ENCODE measurements at regions not wholly inside any gene's neighbourhood (a gene's known extent, or its start where the extent isn't known, plus 50 kb on each side); places are given as distances from the start of the nearest gene placed in this dataset.

- H3K27me3 ChIP-seq (ENCODE audit: low read length): no peaks in the 10 kb centered on the region
- H3K79me2 ChIP-seq (ENCODE audit: insufficient read depth, low read length): no peaks in the 10 kb centered on the region
- no peaks in the 10 kb centered on the region for H3K9me3 ChIP-seq (ENCODE audit: insufficient read depth, low read length)
- H4K20me1 ChIP-seq (ENCODE audit: low read depth, low read length): no peaks in the 10 kb centered on the region
- H3F3A ChIP-seq (ENCODE audit: insufficient read depth): no peaks in the 10 kb centered on the region
- H3K9me2 ChIP-seq (replicated peaks; ENCODE audit: insufficient read depth, low read length): no peaks in the 10 kb centered on the region
- H2AFZ ChIP-seq (ENCODE audit: low read depth, low read length, severe bottlenecking): no peak overlapping the region
- H3K9ac ChIP-seq (ENCODE audit: low read length): no peak overlapping the region
- H3K4me2 ChIP-seq (ENCODE audit: low read depth, low read length, poor library complexity, severe bottlenecking): no peak overlapping the region
- no peak for TF ChIP-seq EZH2phosphoT487 (conservative IDR thresholded peaks at IDR 0.05; ENCODE audit: low read length)
- H3K4me3 ChIP-seq (ENCODE audit: insufficient read depth, low read length, poor library complexity, severe bottlenecking): no peak overlapping the region
- no peak overlapping the region for H3K27ac ChIP-seq (ENCODE audit: low read depth, low read length)
- H3K36me3 ChIP-seq (ENCODE audit: low read length): no peaks in the 10 kb centered on the region; the same call in 1 of the 2 replicates
These were observed 291.7 kb upstream of the DDHD1 start for GRCh38 chr14:53444677-53445312.

GRCh38 chr14:53441789-53442188, 288.7 kb upstream of the DDHD1 start:
- H3K9me3 ChIP-seq (ENCODE audit: insufficient read depth, low read length): no peaks in the 10 kb centered on the region
- TF ChIP-seq CTCF (IDR thresholded peaks at IDR 0.05; ENCODE audit: insufficient read depth, low read length, poor library complexity, severe bottlenecking) (no peak), EZH2phosphoT487 (conservative IDR thresholded peaks at IDR 0.05; ENCODE audit: low read length) (no peak)
- no peaks in the 10 kb centered on the region for H3K79me2 ChIP-seq (ENCODE audit: insufficient read depth, low read length)
- no peak overlapping the region for H3K4me3 ChIP-seq (ENCODE audit: insufficient read depth, low read length, poor library complexity, severe bottlenecking)
- no peak overlapping the region for H2AFZ ChIP-seq (ENCODE audit: low read depth, low read length, severe bottlenecking)
- H4K20me1 ChIP-seq (ENCODE audit: low read depth, low read length): no peaks in the 10 kb centered on the region
- no peak overlapping the region for H3K9ac ChIP-seq (ENCODE audit: low read length)
- H3K36me3 ChIP-seq (ENCODE audit: low read length): no peaks in the 10 kb centered on the region; the same call in 1 of the 2 replicates
- no peaks in the 10 kb centered on the region for H3K9me2 ChIP-seq (replicated peaks; ENCODE audit: insufficient read depth, low read length)
- no peak overlapping the region for H3K4me2 ChIP-seq (ENCODE audit: low read depth, low read length, poor library complexity, severe bottlenecking)
- no peaks in the 10 kb centered on the region for H3K27me3 ChIP-seq (ENCODE audit: low read length)
- no peak overlapping the region for H3K27ac ChIP-seq (ENCODE audit: low read depth, low read length)
- H3F3A ChIP-seq (ENCODE audit: insufficient read depth): no peaks in the 10 kb centered on the region

GRCh38 chr14:53437858-53438257, 284.7 kb upstream of the DDHD1 start:
- TF ChIP-seq EZH2phosphoT487 (conservative IDR thresholded peaks at IDR 0.05; ENCODE audit: low read length): no peak
- TF ChIP-seq CTCF (IDR thresholded peaks at IDR 0.05; ENCODE audit: insufficient read depth, low read length, poor library complexity, severe bottlenecking): no peak
- Histone ChIP-seq H3K27ac (ENCODE audit: low read depth, low read length) (no peak overlapping the region), H3K36me3 (ENCODE audit: low read length) (no peaks in the 10 kb centered on the region; the same call in 1 of the 2 replicates), H3K9ac (ENCODE audit: low read length) (no peak overlapping the region), H3K9me2 (replicated peaks; ENCODE audit: insufficient read depth, low read length) (no peaks in the 10 kb centered on the region), H3K79me2 (ENCODE audit: insufficient read depth, low read length) (no peaks in the 10 kb centered on the region), H3F3A (ENCODE audit: insufficient read depth) (no peaks in the 10 kb centered on the region), H3K27me3 (ENCODE audit: low read length) (no peaks in the 10 kb centered on the region), H4K20me1 (ENCODE audit: low read depth, low read length) (no peaks in the 10 kb centered on the region), H2AFZ (ENCODE audit: low read depth, low read length, severe bottlenecking) (no peak overlapping the region), H3K4me2 (ENCODE audit: low read depth, low read length, poor library complexity, severe bottlenecking) (no peak overlapping the region), H3K4me3 (ENCODE audit: insufficient read depth, low read length, poor library complexity, severe bottlenecking) (no peak overlapping the region), H3K9me3 (ENCODE audit: insufficient read depth, low read length) (no peaks in the 10 kb centered on the region)

GRCh38 chr14:53432378-53432802, 279.3 kb upstream of the DDHD1 start:
- Histone ChIP-seq H3K9me2 (replicated peaks; ENCODE audit: insufficient read depth, low read length) (no peaks in the 10 kb centered on the region), H4K20me1 (ENCODE audit: low read depth, low read length) (no peaks in the 10 kb centered on the region), H3K9ac (ENCODE audit: low read length) (no peak overlapping the region), H2AFZ (ENCODE audit: low read depth, low read length, severe bottlenecking) (no peak overlapping the region), H3K36me3 (ENCODE audit: low read length) (no peaks in the 10 kb centered on the region), H3K27me3 (ENCODE audit: low read length) (no peaks in the 10 kb centered on the region), H3F3A (ENCODE audit: insufficient read depth) (no peaks in the 10 kb centered on the region), H3K4me2 (ENCODE audit: low read depth, low read length, poor library complexity, severe bottlenecking) (no peak overlapping the region), H3K9me3 (ENCODE audit: insufficient read depth, low read length) (no peaks in the 10 kb centered on the region), H3K79me2 (ENCODE audit: insufficient read depth, low read length) (no peaks in the 10 kb centered on the region), H3K27ac (ENCODE audit: low read depth, low read length) (no peak overlapping the region), H3K4me3 (ENCODE audit: insufficient read depth, low read length, poor library complexity, severe bottlenecking) (no peak overlapping the region)
- TF ChIP-seq EZH2phosphoT487 (conservative IDR thresholded peaks at IDR 0.05; ENCODE audit: low read length): no peak
- TF ChIP-seq CTCF (IDR thresholded peaks at IDR 0.05; ENCODE audit: insufficient read depth, low read length, poor library complexity, severe bottlenecking): peak; percentile 72

Measured in SU-DHL-6 (cell line).